GM19455 (cell line): ENCODE measurements at regions not wholly inside any gene's neighbourhood (a gene's known extent, or its start where the extent isn't known, plus 50 kb on each side); places are given as distances from the start of the nearest gene placed in this dataset.

Experiments
- ATAC-seq: cut with Tn5 transposase; IDR thresholded peaks from one replicate; pipeline ENCODE4 v1.9.1; 2021; ENCODE audit not compliant: unreplicated experiment

DNA sequence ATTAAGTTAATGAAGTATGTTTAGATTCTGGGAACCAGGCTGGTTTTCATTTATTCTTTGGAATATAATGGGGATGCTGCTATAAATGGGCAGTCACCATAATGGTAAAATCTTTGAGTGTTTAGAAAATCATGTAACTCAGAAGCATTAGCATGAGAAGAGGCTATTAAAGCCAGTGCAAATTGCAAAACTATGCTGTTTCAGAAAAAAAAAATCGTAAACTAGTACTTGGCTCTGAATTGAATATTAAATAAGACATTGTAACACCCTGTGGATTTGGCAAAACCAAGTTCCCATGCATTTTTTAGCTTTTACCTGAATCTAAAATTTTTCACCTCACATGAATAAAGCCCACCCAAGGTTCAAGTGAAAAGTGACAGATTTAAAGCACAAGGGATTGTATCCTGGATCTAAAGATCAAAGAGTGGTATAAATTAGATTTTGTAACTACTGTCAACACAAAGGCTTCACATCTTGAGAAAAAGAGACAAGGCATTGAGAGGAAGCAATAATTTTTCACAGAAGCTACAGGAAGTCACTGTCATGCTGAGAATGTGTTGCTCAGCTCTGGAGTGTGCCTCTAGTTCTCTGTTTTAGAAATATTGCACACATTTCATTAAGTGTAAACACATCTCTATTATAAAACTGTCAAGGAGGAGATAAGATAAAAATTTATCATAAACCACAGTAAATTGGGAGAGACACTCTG, 142.2 kb downstream of the ABCA8 start:
- no peak for ATAC-seq

DNA sequence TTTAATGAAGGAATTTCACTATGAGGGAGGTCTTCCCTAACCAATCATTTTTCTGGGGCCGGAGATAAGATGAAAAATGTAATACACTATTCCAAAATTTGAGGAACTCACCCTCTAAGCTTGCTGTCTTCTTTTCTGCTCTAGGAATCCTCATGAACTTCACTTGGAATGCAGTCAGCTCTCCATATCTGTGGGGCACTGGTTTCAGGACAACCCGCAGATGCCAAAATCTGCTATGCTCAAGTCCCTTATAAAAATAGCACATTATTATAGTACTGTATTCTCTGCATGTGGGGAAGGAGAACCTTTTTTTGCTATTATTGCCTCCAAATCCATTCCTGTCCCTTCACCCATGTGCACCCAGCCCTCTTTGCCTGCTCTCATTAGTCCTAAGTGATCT, 146.0 kb downstream of the ABCA8 start:
- no peak for ATAC-seq

DNA sequence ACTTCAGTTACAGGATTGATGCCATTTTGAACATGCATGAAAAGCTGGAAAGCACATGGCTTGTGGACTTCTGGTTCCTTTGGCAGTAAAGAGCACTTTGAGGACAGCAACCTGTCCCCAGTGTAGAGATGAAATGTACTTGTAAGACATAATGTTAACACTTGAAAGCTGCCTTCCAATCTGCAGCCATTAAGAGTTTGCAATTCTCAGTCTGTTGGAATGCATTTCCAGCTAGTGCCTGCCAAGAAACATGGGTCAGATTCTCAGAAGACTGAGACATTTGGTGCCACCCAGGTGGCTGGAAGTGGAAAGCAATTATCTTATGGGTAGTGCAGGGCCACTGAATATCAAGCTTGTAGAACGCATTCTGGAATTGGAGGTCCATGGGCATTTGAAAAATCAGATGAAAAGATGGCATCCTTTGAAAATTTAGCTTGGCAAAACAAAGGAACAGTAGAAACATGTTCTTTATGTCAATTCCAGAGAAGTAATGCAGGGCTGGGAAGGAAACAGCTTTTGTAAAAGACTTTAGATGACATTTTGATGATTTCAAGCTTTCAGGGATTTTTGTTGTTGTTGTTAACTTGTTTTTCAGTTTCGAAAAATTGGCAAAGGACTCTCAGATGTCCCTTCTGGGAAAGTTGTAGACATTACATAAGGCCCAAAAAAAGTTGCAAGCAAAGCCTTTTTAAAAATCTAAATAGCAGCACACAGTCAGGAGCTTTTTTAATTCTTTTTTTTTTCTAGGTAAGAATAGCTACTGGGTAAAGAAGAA, 147.0 kb downstream of the ABCA8 start:
- no peak for ATAC-seq

DNA sequence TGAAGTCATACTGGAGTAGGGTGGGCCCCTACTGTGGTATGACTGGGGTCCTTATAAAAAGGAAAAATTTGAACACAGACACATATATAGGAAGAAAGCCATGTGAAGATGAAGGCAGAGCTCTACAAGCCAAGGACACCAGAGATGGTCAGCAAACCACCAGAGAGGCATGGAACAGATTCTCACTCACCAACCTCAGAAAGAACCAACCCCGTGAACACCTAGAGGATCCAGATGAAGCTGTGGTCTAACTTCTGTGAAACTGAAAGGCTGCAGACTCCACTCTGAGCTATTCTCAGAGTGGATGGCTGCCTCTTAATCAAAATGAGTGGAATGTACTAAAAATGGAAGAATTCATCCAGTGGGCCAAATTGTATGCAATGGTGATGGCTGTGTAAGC, 149.6 kb downstream of the ABCA8 start:
- ATAC-seq, result no peak

DNA sequence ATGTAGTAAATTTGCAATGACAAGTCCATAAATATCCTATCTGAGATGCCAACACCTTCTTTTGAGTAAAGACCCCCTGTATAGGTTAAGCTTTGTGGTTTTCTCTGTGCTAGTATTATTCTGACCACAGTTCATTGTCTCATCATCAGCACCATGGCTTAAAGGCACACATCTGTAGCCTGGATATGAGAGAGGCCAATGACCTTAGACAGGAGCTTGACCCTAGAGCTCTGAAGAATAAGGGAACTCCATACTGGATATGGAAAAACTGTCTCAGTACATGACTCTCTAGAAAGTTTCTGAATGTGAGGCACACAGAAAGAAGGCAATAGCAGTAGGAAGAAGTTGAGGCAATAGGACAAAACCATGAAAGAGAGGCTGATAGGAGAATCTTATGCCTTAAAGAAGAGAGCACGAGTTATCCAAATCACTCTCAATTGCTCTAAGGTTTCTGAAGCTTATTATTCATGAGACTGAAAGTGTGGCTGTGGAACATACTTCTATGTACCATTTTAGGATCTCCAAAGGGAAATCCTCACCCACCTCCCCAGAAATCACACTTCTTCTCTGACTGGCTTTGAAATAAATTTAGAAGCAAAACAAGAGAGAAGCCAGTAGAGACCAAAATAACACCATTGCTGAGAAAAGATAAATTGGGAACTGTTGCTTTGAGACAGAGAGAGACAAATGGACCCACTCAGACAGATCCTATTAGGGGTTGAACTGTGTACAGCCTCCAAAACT, 150.2 kb downstream of the ABCA8 start:
- no peak for ATAC-seq

DNA sequence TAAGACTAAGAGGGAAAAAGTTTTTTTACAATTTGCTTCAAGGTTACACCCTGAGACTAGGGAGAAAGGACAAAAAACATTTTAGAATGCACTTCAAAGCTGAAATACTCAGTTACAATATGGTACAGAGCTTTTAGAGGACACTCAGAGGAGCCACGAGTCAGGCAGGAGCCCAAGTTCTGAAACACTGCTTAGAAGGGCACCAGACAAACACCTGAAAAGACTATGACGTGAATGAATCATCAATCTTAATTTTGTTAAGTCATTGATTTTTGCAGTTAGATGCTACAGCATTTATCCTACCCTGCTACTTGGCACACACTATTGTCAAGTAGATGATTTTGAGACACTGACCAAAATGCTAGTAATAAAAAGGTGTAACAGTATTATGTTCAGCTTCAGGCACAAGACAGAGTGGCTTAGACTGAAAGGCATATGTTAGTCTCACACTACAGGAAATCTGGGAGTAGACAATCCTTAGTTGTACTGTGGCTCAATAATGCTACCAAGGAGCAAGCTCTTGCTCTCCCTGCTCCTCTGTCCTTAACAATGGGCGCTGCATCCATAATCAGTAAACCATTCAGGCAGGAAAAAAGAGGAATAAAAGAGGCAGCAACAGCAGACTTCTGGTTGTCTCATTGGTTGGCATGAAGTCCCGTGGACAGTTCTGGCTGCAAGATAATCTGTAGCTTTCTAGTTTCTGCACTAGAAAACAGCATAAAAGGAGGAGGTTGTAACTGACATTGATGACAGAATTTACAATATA, 151.8 kb downstream of the ABCA8 start:
- ATAC-seq, result no peak

DNA sequence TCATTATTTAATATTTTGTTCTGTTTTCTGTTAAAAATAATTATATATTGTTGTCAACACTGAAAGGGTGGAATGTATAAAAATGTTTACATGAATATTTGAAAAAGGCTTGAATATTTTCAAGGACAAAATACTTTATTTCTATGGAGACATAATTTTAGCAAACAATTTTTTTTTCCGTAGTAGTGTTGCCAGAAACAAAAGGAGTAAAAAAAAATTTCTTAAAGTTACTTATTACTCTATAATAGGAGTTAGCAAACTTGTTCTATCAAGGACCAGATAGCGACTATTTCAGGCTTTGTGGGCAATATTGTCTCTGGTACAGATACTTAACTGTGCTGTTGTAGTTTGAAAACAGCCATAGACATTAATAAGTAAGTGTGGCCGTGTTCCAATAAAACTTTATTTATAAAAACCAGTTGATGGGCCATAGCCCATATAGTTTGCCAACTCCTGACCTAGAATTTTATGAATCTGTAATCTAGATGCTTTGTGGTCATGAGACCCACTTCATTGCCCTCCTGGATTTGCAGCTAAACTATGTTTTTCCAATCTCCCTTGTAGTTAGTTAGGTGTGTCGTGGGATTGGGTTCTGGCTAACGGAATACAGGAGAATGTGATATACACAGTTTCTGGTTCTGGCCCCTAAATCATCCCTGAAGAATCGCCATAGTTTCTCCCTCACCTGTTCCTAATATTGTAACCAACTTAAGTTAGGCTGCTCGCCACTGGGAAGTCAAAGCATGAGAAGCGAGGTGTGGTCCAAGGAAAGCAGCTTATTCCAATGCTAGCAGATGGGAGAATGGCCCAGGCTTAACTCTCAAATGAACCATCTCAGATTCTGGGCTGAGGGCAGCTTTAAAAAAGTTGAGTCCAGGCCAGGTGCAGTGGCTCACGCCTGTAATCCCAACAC, 153.6 kb downstream of the ABCA8 start:
- ATAC-seq, result no peak

DNA sequence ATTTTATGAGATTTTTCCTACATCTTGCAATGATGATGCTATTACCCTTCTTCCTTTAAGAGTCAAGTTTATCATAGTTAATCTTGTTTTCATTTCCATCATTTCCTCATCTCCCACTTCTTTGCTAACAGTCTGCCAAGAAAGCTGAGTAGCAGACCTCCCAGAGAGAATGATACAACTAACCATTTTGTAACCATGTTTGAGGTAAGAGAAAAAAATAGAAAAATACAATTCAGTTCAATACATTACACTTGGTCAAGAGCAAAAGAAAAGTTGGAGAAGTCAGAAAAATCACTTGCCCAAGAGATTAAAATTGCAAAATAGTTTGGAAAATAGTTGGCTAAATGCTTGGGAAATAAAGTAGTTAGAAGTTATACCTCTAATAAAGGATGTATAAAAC, 154.4 kb downstream of the ABCA8 start:
- no peak for ATAC-seq

DNA sequence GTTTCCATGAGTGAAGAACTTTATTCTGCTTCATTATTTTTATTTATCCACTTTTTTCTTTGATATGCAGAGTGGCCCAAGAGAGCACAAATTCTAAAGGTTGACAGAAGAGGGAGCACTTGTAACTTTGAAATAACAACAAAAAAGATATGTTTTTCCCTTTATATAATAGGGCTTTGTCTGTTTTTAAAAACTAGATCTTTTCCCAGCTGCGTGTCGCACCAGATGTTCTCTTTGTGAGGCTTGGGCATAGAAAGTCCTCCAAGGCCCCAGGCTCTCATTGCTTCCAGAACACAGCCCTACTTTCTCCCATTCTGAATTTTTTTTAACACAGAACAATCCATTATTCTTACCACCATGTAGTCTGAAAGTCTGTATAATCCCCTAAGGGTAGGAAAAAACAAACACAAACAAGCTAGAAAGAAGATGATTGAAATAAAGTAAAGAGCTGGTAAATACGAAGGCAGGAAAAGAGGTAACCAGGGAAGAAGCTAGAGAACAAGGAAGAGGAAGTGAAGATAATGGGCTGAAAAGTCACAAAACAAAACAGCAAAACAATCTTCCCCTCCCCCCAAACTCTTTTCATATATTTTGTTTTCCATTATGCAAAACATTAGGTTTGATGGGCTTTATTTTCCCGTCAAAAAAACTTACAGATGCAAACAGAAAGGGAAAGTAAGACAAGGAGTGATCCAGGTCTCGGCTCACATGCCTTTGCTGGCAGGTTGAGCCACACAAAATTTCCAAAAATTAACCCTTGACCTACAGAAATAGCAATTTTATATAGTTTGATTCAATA, 160.4 kb downstream of the ABCA8 start:
- no peak for ATAC-seq

DNA sequence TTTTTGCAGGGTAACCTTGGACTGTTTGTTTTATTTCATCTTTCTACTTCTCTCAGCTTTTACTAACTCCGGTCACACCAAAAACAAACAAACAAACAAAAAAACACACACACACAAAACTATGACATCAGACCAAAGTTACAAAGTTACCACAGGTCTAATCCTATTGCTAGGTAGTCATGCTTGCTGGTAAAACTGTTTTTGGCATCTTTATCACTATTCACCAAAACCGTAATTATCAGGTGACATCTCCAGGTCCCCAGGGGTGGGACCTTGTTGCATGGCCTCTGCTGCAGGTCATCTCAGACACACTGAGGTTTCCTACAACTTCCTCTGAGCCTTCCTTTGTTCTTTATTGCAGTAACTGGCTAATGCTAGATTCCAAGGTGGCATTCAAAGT, 162.3 kb downstream of the ABCA8 start:
- ATAC-seq, result no peak

DNA sequence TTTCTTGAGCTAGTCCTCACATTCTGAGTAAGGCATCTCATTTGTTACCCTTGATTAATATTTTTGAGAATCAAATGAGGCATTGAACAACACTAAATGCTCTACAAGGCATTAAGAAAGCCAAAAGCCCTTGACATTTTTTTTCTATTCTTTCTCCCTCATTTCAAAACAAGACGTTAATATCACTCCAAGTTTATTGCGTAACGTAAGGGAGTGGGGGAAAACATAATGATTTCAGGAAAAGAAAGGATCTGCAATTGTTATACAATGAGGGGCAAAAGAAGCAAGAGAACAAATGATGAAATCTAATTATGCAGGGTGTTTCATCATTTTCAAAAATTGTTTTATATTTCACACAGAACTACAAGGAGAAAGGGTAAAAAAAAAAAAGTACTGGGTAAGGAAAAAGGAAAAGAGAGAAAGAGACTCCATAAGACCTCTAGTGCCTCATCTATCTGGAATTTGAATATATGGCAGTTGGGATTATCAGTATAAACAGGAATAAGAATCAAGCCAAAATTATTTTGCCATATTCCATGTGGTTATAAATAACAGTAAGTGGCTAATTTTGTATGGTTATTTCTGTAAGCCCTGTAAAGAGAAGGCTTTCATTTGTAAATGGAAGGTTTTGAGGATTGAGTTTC, 163.0 kb downstream of the ABCA8 start:
- no peak for ATAC-seq

DNA sequence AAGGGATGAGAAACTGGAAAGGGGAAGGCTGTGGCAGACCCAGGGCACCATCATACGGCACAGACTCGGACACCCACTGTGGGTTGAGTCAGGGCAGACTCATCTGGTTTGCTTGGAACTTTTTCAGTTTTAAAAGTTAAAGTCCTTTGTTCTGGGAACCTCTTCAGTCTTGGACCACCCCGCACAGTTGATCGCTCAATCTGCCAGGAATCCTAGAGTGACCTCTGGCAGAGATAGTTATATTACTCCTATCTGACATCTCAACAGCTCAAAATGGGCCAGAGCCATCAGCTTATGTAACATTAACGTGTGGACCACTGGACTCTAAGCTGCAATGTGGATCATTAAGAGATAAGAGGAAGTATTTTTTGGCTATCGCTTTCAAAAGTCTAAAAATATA, 164.3 kb downstream of the ABCA8 start:
- no peak for ATAC-seq

DNA sequence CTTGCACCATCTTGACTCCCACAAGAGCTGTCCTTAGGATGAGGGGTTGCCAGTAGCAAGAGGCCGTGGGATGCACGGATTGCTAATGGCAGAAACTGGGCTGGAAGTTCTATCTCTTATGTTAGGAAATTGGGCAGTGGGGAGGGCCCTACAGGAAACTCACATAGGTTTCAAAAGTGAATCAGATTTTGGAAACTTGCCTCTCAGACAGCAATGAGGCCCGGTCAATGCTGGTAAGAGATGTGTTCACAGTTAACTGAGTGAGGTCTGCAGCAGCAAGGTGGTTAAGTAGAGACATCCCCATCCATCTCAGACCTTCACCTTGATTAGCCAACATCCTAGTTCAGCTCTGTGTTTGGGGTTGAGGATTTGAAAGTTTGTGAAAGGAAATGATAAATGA, 164.7 kb downstream of the ABCA8 start:
- ATAC-seq, result no peak

DNA sequence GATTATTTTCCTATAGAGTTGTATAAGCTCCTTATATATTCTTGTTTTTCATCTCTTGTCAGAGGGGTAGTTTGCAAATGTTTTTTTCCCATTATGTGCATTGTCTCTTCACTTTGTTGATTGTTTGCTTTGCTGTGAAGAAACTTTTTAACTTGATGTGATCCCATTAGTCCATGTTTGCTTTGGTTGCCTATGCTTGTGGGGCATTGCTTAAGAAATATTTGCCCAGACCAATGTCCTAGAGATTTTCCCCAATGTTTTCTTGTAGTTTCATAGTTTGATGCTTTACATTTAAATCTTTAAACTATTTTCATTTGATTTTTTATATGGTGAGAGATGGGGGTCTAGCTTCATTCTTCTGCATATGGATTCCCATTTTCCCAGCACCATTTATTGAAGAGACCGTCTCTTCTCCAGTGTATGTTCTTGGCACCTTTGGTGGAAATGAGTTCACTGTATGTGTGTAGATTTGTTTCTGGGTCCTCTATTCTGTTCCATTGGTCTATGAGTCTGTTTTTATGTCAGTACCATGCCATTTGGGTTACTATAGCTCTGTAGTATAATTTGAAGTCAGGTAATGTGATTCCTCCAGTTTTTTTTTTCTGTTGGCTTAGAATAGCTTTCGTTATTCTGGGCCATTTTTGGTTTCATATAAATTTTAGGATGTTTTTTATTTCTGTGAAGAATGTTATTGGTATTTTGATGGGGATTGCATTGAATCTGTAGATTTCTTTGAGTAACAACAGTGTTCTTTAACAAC, 165.8 kb downstream of the ABCA8 start:
- ATAC-seq, result no peak

DNA sequence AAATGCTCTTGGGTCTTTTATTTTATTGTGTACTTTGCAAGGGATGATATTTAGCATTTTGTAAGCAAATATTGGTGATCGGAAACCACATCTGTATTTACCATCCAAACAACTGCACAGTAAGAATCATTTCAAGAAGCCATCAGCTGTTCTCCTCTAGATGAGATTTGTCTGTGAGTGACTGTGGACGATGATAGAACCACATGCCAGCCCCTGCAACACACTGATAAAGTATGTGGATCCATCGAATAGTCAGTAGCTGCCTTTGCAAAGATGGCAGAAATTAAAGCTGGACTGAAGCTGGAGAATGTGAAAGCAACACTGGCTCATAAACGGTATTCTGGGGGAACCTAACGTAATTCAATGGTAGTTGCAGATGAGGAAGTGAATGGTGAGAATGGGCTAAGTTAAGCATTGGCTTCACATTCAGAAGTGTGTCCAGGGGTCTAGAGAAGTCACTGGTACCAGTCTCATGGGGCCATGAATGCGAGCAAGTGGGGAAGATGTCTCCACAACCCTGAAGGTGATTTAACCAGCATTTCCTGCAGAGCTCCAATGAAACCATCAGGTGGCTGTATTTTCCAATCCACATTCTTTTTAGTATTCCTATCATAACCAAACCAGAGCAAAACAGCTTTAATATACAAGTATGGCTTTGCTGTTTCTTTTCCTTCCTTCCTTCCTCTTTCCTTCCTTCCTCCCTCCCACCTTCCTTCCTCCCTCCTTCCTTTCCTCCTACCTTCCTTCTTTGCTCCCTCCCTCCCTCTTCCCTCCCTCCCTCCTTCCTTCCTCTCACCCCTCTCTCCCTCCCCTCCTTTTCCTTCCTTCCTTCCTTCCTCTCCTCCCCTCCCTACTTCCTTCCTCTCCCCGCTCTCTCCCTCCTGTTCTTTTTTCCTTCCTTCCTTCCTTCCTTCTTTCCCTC, 169.4 kb downstream of the ABCA8 start:
- ATAC-seq, result no peak

DNA sequence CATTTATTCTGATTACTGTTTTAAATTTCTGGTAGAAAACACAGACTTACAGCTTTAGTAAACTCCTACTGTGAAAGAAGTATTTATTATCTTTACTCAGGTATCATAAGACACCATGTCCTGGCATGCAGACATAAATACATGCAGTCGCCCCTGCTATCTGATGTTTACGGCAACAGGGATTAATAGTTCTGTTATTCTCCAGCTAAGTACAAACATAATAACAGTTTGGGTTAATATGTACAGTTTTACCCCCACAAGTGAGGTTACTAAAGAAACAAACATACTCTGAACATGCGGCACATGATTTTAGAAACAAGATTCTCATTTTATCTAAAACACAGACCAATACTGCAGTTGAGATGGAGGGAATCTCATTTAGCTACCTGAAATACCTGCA, 170.8 kb downstream of the ABCA8 start:
- ATAC-seq, result no peak

DNA sequence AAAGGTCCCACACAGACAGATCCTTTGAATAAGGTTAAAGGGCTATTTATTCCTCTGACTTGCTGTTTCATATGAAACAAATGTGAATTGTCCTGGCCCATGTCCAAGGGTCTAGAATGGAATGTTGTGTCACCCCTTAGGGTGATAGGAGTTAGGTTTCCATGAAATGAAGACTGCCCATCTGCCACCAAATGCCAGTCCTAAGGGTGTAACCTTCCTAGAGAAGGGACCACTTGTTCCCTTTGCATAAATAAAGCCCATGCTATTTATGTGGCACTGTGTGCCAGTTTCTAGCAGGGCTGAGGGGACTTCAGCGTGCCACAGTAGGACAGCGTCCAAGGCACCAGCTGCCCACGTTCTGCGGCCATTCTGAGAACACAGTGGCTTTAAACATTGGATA, 171.3 kb downstream of the ABCA8 start:
- ATAC-seq, result no peak
